Muscle layer of colon (tissue), 2 donors: ENCODE measurements at regions not wholly inside any gene's neighbourhood (a gene's known extent, or its start where the extent isn't known, plus 50 kb on each side); places are given as distances from the start of the nearest gene placed in this dataset.

ENCODE experiments used
- H3K27ac ChIP-seq: one replicate; pipeline ENCODE4 v1.7.0; 2013; ENCODE audit warnings: low read depth, mild to moderate bottlenecking, low read length, moderate library complexity
- H3K27me3 ChIP-seq, 2 donors: one replicate each; pipeline ENCODE4 v1.7.0; 2013; ENCODE audit warnings: low read length in 2 of 2, mild to moderate bottlenecking in 2 of 2; ENCODE audit not compliant: insufficient read depth in 2 of 2, control insufficient read depth in 1 of 2
- H3K36me3 ChIP-seq: one replicate; pipeline ENCODE4 v1.7.0; 2013; ENCODE audit warnings: mild to moderate bottlenecking, low read length; ENCODE audit not compliant: insufficient read depth
- H3K4me1 ChIP-seq: one replicate; pipeline ENCODE4 v1.7.0; 2013; ENCODE audit warnings: mild to moderate bottlenecking, low read length; ENCODE audit not compliant: insufficient read depth
- H3K4me3 ChIP-seq, 2 donors: one replicate each; pipeline ENCODE4 v1.7.0; 2013; ENCODE audit warnings: low read length in 2 of 2, low read depth in 1 of 2, mild to moderate bottlenecking in 1 of 2, moderate library complexity in 1 of 2
- H3K9ac ChIP-seq: one replicate; pipeline ENCODE4 v1.7.0; 2013; ENCODE audit warnings: low read length
- H3K9me3 ChIP-seq: one replicate; pipeline ENCODE4 v1.7.0; 2013; ENCODE audit warnings: mild to moderate bottlenecking, low read length
- donor health status: abdominal sarcoma.
- donor health status: Adenocarcinoma of cecum.

GRCh38 chr3:77869423-77869822 is 829.5 kb downstream of the ROBO2 start:
- Histone ChIP-seq H3K4me1 (no peaks in the 10 kb centered on the region), H3K4me3 (no peak overlapping the region), H3K9ac (no peak overlapping the region)

GRCh38 chr3:77871436-77871835 is 831.5 kb downstream of the ROBO2 start:
- Histone ChIP-seq H3K9me3 (no peaks in the 10 kb centered on the region), H3K27ac (no peak overlapping the region), H3K4me3 (no peak overlapping the region), H3K9ac (no peak overlapping the region), H3K4me1 (no peaks in the 10 kb centered on the region), H3K36me3 (no peaks in the 10 kb centered on the region), H3K27me3 (no peaks in the 10 kb centered on the region)

More at GRCh38 chr3:77869423-77869822, 829.5 kb downstream of the ROBO2 start:
- H3K27me3 ChIP-seq, result no peaks in the 10 kb centered on the region
- H3K9me3 ChIP-seq, result no peaks in the 10 kb centered on the region
- H3K27ac ChIP-seq, result no peak overlapping the region
- H3K36me3 ChIP-seq, result no peaks in the 10 kb centered on the region

GRCh38 chr3:77873598-77873997 is 833.7 kb downstream of the ROBO2 start:
- H3K27me3 ChIP-seq, result no peaks in the 10 kb centered on the region
- H3K9ac ChIP-seq, result no peak overlapping the region
- H3K4me3 ChIP-seq, result no peak overlapping the region
- H3K27ac ChIP-seq, result no peak overlapping the region
- H3K4me1 ChIP-seq, result no peaks in the 10 kb centered on the region
- no peaks in the 10 kb centered on the region for H3K36me3 ChIP-seq
- H3K9me3 ChIP-seq, result no peaks in the 10 kb centered on the region

GRCh38 chr3:77885381-77885780 is 845.5 kb downstream of the ROBO2 start:
- no peak overlapping the region for H3K4me3 ChIP-seq
- H3K9ac ChIP-seq, result no peak overlapping the region
- no peaks in the 10 kb centered on the region for H3K36me3 ChIP-seq

GRCh38 chr3:77887611-77888010 is 847.7 kb downstream of the ROBO2 start:
- Histone ChIP-seq H3K36me3 (no peaks in the 10 kb centered on the region), H3K9me3 (no peaks in the 10 kb centered on the region), H3K27me3 (no peaks in the 10 kb centered on the region), H3K4me3 (no peak overlapping the region), H3K4me1 (no peaks in the 10 kb centered on the region), H3K27ac (no peak overlapping the region), H3K9ac (no peak overlapping the region)

More at GRCh38 chr3:77885381-77885780, 845.5 kb downstream of the ROBO2 start:
- H3K27ac ChIP-seq, result no peak overlapping the region
- no peaks in the 10 kb centered on the region for H3K9me3 ChIP-seq
- H3K4me1 ChIP-seq, result no peaks in the 10 kb centered on the region
- no peaks in the 10 kb centered on the region for H3K27me3 ChIP-seq

- no peak overlapping the region for H3K4me3 ChIP-seq
- H3K27ac ChIP-seq, result no peak overlapping the region
- no peaks in the 10 kb centered on the region for H3K9me3 ChIP-seq
- H3K27me3 ChIP-seq, result no peaks in the 10 kb centered on the region
- no peak overlapping the region for H3K9ac ChIP-seq
- H3K36me3 ChIP-seq, result no peaks in the 10 kb centered on the region
- no peaks in the 10 kb centered on the region for H3K4me1 ChIP-seq
These were observed 849.7 kb downstream of the ROBO2 start for GRCh38 chr3:77889616-77890015.

GRCh38 chr3:77898621-77899020 is 858.7 kb downstream of the ROBO2 start:
- Histone ChIP-seq H3K27me3 (no peaks in the 10 kb centered on the region), H3K9me3 (no peaks in the 10 kb centered on the region), H3K4me3 (no peak overlapping the region), H3K9ac (no peak overlapping the region), H3K4me1 (no peaks in the 10 kb centered on the region), H3K27ac (no peak overlapping the region), H3K36me3 (no peaks in the 10 kb centered on the region)

GRCh38 chr3:77902675-77903074 is 862.8 kb downstream of the ROBO2 start:
- H3K9me3 ChIP-seq, result no peaks in the 10 kb centered on the region
- no peak overlapping the region for H3K4me3 ChIP-seq
- H3K9ac ChIP-seq, result no peak overlapping the region
- no peaks in the 10 kb centered on the region for H3K27me3 ChIP-seq
- no peaks in the 10 kb centered on the region for H3K4me1 ChIP-seq
- H3K27ac ChIP-seq, result no peak overlapping the region
- H3K36me3 ChIP-seq, result no peaks in the 10 kb centered on the region

GRCh38 chr3:77906102-77906709 is 866.3 kb downstream of the ROBO2 start:
- Histone ChIP-seq H3K27ac (no peak overlapping the region), H3K36me3 (no peaks in the 10 kb centered on the region), H3K9ac (no peak overlapping the region), H3K4me1 (no peaks in the 10 kb centered on the region), H3K9me3 (no peaks in the 10 kb centered on the region), H3K27me3 (no peaks in the 10 kb centered on the region), H3K4me3 (no peak overlapping the region)

GRCh38 chr3:77913524-77914174 is 873.8 kb downstream of the ROBO2 start:
- Histone ChIP-seq H3K36me3 (no peaks in the 10 kb centered on the region), H3K4me1 (no peaks in the 10 kb centered on the region), H3K4me3 (no peak overlapping the region), H3K27ac (no peak overlapping the region), H3K27me3 (no peaks in the 10 kb centered on the region), H3K9me3 (peaks cover 3% of the 10 kb centered on the region), H3K9ac (no peak overlapping the region)

- Histone ChIP-seq H3K27ac (no peak overlapping the region), H3K9me3 (peaks cover 3% of the 10 kb centered on the region), H3K4me3 (no peak overlapping the region)
These were observed 875.4 kb downstream of the ROBO2 start for GRCh38 chr3:77915336-77915735.

GRCh38 chr3:77917225-77917624 is 877.3 kb downstream of the ROBO2 start:
- Histone ChIP-seq H3K9me3 (peaks cover 3% of the 10 kb centered on the region), H3K4me1 (no peaks in the 10 kb centered on the region), H3K27me3 (no peaks in the 10 kb centered on the region), H3K4me3 (no peak overlapping the region), H3K27ac (no peak overlapping the region), H3K36me3 (no peaks in the 10 kb centered on the region), H3K9ac (no peak overlapping the region)

More at GRCh38 chr3:77915336-77915735, 875.4 kb downstream of the ROBO2 start:
- H3K27me3 ChIP-seq, result no peaks in the 10 kb centered on the region
- H3K36me3 ChIP-seq, result no peaks in the 10 kb centered on the region
- no peak overlapping the region for H3K9ac ChIP-seq
- no peaks in the 10 kb centered on the region for H3K4me1 ChIP-seq
